ENCODE measurements at regions not wholly inside any gene's neighbourhood (a gene's known extent, or its start where the extent isn't known, plus 50 kb on each side); places are given as distances from the start of the nearest gene placed in this dataset.

GRCh38 chr5:171619744-171620143 lies 165.9 kb upstream of the SMIM23 start:
- no peak overlapping the region for H3K4me3 ChIP-seq (ENCODE audit: low read depth, low read length)
- no peak for DNase-seq (ENCODE audit: low read depth)
- TF ChIP-seq, protein P1, sequence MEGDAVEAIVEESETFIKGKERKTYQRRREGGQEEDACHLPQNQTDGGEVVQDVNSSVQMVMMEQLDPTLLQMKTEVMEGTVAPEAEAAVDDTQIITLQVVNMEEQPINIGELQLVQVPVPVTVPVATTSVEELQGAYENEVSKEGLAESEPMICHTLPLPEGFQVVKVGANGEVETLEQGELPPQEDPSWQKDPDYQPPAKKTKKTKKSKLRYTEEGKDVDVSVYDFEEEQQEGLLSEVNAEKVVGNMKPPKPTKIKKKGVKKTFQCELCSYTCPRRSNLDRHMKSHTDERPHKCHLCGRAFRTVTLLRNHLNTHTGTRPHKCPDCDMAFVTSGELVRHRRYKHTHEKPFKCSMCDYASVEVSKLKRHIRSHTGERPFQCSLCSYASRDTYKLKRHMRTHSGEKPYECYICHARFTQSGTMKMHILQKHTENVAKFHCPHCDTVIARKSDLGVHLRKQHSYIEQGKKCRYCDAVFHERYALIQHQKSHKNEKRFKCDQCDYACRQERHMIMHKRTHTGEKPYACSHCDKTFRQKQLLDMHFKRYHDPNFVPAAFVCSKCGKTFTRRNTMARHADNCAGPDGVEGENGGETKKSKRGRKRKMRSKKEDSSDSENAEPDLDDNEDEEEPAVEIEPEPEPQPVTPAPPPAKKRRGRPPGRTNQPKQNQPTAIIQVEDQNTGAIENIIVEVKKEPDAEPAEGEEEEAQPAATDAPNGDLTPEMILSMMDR (IDR thresholded peaks at IDR 0.05; ENCODE audit: insufficient read depth, low read length) = no peak

GRCh38 chr5:171622010-171622409 lies 163.6 kb upstream of the SMIM23 start:
- H3K4me3 ChIP-seq (ENCODE audit: low read depth, low read length) = no peak overlapping the region
- no peak for DNase-seq (ENCODE audit: low read depth)
- TF ChIP-seq, protein P1 (IDR thresholded peaks at IDR 0.05; ENCODE audit: insufficient read depth, low read length) = no peak

DNA sequence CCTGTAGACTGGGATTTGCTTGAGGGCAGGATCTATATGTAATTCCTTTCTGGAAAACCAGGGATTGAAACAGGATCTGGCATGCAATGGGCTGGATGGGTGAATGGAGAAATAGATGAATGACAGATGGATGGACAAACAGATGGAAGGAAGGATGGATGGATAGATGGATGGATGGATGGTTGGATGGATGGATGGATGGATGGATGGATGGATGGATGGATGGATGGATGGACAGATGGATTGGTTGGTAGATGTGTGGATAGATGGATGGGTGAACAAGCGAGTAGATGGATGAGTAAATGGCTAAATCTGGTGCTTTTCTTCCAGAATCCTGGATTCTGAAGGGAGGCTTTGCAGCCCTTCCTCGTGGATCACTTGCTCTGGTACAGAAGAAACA lies 162.5 kb upstream of the SMIM23 start:
- TF ChIP-seq, protein P1 (IDR thresholded peaks at IDR 0.05; ENCODE audit: insufficient read depth, low read length) = no peak
- no peak overlapping the region for H3K4me3 ChIP-seq (ENCODE audit: low read depth, low read length)
- no peak for DNase-seq (ENCODE audit: low read depth)

DNA sequence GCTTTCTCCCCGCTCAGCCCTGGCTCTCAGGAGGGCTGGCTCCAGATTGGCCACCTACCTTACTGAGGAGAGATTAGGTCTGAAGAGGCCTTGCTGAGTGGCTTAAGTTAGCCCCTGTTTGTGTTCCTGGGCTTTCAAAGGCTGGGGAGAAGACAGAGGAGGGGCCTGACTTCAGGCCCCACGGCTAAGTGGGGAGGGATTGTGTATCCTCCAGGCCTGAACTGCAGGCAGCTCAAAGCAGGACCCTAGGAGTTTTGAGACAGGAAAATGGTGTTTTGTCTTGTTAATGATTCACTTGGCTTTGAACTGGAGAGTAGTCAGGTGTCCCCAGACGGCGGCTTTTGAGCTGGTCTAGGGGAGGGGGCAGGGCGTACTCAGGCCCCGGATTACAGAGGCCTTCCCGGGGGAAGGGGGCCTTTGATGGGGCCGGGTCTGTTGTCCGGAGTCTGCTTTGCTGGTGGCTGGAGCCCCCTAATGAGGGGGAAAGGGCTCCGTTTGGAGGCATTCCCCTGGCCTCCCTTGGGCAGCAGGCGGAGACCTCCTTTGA lies 162.0 kb upstream of the SMIM23 start:
- no peak for DNase-seq (ENCODE audit: low read depth)
- no peak overlapping the region for H3K4me3 ChIP-seq (ENCODE audit: low read depth, low read length)
- TF ChIP-seq, protein P1 (IDR thresholded peaks at IDR 0.05; ENCODE audit: insufficient read depth, low read length) = no peak

GRCh38 chr5:171624396-171624795 lies 161.2 kb upstream of the SMIM23 start:
- TF ChIP-seq, protein P1 (IDR thresholded peaks at IDR 0.05; ENCODE audit: insufficient read depth, low read length) = no peak
- no peak overlapping the region for H3K4me3 ChIP-seq (ENCODE audit: low read depth, low read length)
- DNase-seq (ENCODE audit: low read depth) = no peak

DNA sequence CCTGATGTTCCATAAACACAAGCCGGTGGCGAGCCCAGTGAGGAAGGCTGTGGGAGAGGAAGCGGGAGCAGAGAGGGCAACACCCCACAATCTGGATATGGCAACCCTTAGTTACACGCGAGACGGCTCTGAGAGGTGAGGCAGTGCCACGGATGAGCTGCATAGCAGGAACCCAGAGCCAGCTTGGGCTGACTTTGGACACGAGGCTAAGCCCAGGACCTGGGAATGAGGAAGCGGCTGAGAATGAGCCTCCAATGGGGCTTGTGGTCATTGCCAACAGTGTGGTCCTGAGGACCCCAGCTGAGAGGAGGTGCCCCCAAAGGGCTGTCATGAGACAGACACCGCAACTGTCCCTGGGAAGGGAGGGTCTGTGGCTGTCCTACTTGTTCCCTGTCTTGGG lies 160.0 kb upstream of the SMIM23 start:
- no peak for DNase-seq (ENCODE audit: low read depth)
- TF ChIP-seq, protein P1 (IDR thresholded peaks at IDR 0.05; ENCODE audit: insufficient read depth, low read length) = no peak

More for the DNA sequence above, 160.0 kb upstream of the SMIM23 start:
- no peak overlapping the region for H3K4me3 ChIP-seq (ENCODE audit: low read depth, low read length)
